ENCODE measurements at regions not wholly inside any gene's neighbourhood (a gene's known extent, or its start where the extent isn't known, plus 50 kb on each side); places are given as distances from the start of the nearest gene placed in this dataset.
A peak's percentile ranks its signal among the peaks of the same experiment; 100 is the strongest.
"Not testable (repeated sequence)": the region's sequence is repeated elsewhere in the genome, so short reads cannot be mapped to it uniquely, and the experiment has no call there.

DNA sequence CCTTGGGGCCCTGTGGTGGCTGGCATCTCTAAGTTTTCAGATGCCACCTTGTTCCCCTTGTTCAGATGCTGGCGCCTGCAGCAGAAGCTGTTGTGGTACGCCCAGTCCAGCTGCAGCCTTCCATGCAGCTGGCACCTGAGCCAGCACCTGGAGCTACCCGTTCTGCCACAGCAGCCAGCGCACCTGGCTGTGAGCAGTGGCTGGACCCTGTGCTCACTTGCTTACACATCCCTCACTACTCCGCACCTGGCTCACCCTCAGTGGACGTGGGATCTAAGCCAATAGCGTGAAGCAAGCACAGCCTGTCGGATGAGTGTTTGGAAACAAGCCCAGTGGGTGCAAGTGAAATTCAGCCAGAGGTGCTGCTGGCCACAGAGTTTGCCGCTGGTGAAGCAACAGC is 607.5 kb upstream of the BCHE start:
- ChIA-PET POLR2A (no interaction called here), CTCF (no interaction called here)
- no peak for DNase-seq (ENCODE audit: extremely low spot score)
- no peak for TF ChIP-seq ARNT (IDR thresholded peaks at IDR 0.05)
- TF ChIP-seq HDGF (IDR thresholded peaks at IDR 0.05; ENCODE audit: borderline replicate concordance), result no peak
- no peak for TF ChIP-seq FOXK2 (IDR thresholded peaks at IDR 0.05)
- TF ChIP-seq NFRKB (IDR thresholded peaks at IDR 0.05), result no peak
- TF ChIP-seq SUZ12 (IDR thresholded peaks at IDR 0.05), result no peak
- TF ChIP-seq LEF1 (IDR thresholded peaks at IDR 0.05; ENCODE audit: borderline replicate concordance), result no peak
- TF ChIP-seq FOXA1 (IDR thresholded peaks at IDR 0.05), result no peak
- TF ChIP-seq L3MBTL2 (conservative IDR thresholded peaks at IDR 0.05), result no peak
- TF ChIP-seq ZNF384 (IDR thresholded peaks at IDR 0.05), result no peak
- no peak for TF ChIP-seq TARDBP (IDR thresholded peaks at IDR 0.05)
- TF ChIP-seq ELF4 (IDR thresholded peaks at IDR 0.05), result no peak
- no peak for TF ChIP-seq CTBP1 (IDR thresholded peaks at IDR 0.05; ENCODE audit: borderline replicate concordance)
- TF ChIP-seq, protein P1, sequence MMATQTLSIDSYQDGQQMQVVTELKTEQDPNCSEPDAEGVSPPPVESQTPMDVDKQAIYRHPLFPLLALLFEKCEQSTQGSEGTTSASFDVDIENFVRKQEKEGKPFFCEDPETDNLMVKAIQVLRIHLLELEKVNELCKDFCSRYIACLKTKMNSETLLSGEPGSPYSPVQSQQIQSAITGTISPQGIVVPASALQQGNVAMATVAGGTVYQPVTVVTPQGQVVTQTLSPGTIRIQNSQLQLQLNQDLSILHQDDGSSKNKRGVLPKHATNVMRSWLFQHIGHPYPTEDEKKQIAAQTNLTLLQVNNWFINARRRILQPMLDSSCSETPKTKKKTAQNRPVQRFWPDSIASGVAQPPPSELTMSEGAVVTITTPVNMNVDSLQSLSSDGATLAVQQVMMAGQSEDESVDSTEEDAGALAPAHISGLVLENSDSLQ (IDR thresholded peaks at IDR 0.05), result no peak
- TF ChIP-seq BHLHE40 (IDR thresholded peaks at IDR 0.05; ENCODE audit: borderline replicate concordance), result no peak
- no peak for TF ChIP-seq SP1 (IDR thresholded peaks at IDR 0.05)

DNA sequence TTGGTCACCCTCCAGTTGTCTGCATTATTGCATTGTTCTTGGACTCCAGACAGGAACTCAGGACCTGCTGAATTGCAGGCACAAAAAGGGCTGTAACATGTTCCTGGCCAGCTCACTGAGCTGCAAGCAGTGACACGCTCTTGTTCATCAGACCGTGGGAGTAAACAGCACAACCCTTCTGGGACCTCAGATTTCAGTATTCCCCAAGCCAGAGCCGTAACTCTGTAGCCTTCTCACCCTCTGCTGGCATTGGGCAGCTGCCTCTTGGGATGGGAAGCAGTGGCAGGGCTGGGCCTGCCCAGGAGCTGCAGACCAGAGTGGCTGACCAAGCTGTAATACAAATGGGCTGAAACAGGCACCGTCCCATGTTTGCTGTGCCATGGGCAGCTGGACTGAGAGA is 607.1 kb upstream of the BCHE start:
- ChIA-PET CTCF (no interaction called here), POLR2A (no interaction called here)
- DNase-seq (ENCODE audit: extremely low spot score), result no peak
- TF ChIP-seq L3MBTL2 (conservative IDR thresholded peaks at IDR 0.05) (no peak), SP1 (IDR thresholded peaks at IDR 0.05) (no peak), CTBP1 (IDR thresholded peaks at IDR 0.05; ENCODE audit: borderline replicate concordance) (no peak), BHLHE40 (IDR thresholded peaks at IDR 0.05; ENCODE audit: borderline replicate concordance) (no peak), SUZ12 (IDR thresholded peaks at IDR 0.05) (no peak)

DNA sequence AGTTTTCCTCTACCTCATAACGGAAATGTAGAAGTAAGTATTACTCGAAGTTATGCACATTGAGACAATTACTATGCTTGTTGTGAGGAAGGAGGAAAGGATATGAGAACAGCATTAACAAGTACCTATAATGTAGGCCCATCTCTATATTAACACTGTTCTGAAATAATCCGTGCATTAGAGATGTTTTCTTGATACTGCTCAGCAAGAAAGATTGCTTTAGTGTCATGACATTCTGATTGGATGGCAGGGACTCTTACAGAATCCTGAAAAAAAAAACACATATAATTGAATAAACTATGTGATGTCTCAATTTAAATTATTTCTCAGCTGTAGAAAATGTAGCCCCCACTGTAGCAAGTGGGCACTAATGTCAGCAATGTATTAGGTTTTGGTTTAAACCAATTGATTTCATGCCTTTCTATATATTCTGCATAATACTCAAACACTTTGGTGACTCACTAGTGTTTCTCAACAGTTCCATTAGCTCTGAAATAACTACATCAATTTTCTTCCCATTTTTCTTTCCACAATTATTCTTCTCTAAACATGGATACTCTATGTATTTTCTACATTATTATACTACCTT is 598.3 kb upstream of the BCHE start:
- ChIA-PET POLR2A (no interaction called here), CTCF (no interaction called here)
- DNase-seq (ENCODE audit: extremely low spot score), result no peak
- TF ChIP-seq LEF1 (IDR thresholded peaks at IDR 0.05; ENCODE audit: borderline replicate concordance), result no peak
- no peak for TF ChIP-seq FOXM1 (IDR thresholded peaks at IDR 0.05; ENCODE audit: borderline replicate concordance)
- no peak for TF ChIP-seq TARDBP (IDR thresholded peaks at IDR 0.05)
- no peak for TF ChIP-seq NFRKB (IDR thresholded peaks at IDR 0.05)
- no peak for TF ChIP-seq CTBP1 (IDR thresholded peaks at IDR 0.05; ENCODE audit: borderline replicate concordance)
- no peak for TF ChIP-seq SUZ12 (IDR thresholded peaks at IDR 0.05)
- no peak for TF ChIP-seq ZNF384 (IDR thresholded peaks at IDR 0.05)
- no peak for TF ChIP-seq FOXA1 (IDR thresholded peaks at IDR 0.05)
- TF ChIP-seq ELF4 (IDR thresholded peaks at IDR 0.05), result no peak
- no peak for TF ChIP-seq BHLHE40 (IDR thresholded peaks at IDR 0.05; ENCODE audit: borderline replicate concordance)
- TF ChIP-seq, protein P1 (IDR thresholded peaks at IDR 0.05), result no peak
- TF ChIP-seq FOXK2 (IDR thresholded peaks at IDR 0.05), result no peak
- TF ChIP-seq SP1 (IDR thresholded peaks at IDR 0.05), result no peak
- no peak for TF ChIP-seq ARNT (IDR thresholded peaks at IDR 0.05)

DNA sequence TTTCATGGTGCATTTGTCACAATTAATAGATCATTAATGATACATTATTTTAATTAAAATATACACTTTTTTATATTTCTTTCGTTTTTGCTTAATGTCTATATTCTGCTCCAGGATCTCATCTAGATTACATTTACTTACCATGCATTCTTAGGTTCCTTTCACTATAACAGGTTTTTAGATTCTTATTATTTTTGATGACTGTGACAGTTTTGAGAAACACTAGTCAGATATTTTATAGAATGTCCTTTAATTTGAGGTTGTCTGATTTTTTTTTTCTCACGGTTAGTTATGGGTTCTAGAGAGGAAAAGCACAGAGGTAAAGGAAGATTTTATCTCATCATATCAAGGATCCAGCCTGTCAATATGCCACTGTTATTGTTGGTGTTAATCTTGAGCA is 595.8 kb upstream of the BCHE start:
- DNase-seq (ENCODE audit: extremely low spot score), result no peak
- ChIA-PET POLR2A (no interaction called here), CTCF (no interaction called here)
- no peak for TF ChIP-seq LEF1 (IDR thresholded peaks at IDR 0.05; ENCODE audit: borderline replicate concordance)
- TF ChIP-seq HDGF (IDR thresholded peaks at IDR 0.05; ENCODE audit: borderline replicate concordance), result no peak
- TF ChIP-seq CTBP1 (IDR thresholded peaks at IDR 0.05; ENCODE audit: borderline replicate concordance), result no peak
- TF ChIP-seq SUZ12 (IDR thresholded peaks at IDR 0.05), result no peak
- TF ChIP-seq ZNF384 (IDR thresholded peaks at IDR 0.05), result no peak
- no peak for TF ChIP-seq FOXK2 (IDR thresholded peaks at IDR 0.05)
- TF ChIP-seq L3MBTL2 (conservative IDR thresholded peaks at IDR 0.05), result no peak
- TF ChIP-seq, protein P1 (IDR thresholded peaks at IDR 0.05), result no peak
- no peak for TF ChIP-seq FOXA1 (IDR thresholded peaks at IDR 0.05)
- no peak for TF ChIP-seq BHLHE40 (IDR thresholded peaks at IDR 0.05; ENCODE audit: borderline replicate concordance)
- no peak for TF ChIP-seq NFRKB (IDR thresholded peaks at IDR 0.05)
- no peak for TF ChIP-seq SP1 (IDR thresholded peaks at IDR 0.05)
- TF ChIP-seq ARNT (IDR thresholded peaks at IDR 0.05), result no peak
- no peak for TF ChIP-seq ELF4 (IDR thresholded peaks at IDR 0.05)

DNA sequence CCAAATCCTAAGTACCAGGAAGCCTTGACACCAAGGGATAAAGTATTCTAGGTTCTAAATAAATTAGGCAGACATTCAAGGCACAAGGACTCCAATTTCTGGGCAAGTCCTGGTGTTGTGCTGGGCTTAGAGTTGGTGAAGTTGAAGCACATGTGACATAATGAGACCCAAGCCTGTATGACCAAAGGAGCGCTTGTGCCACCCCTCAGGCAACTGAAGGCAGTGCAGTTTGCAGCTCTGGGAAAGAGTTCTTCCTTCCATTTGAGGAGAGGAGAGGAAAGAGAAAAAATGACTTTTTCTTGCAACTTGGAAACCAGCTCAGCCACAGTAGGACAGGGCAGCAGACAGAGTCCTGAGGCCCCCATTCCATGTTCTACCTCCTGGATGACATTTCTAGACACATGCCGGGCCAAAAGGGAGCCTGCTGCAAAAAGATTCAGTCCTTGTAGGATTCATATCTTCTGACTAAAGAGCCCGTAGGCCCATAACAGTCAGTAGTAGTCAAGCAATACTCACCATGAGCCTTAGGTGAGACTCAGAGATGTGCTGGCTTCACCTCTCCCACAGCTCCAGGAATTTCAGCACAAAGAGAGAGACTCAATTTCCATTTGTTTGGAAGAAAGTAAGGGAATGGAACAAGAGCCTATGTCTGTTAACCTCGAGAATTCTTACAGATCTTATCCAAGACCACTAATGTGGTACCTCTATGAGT is 588.8 kb upstream of the BCHE start:
- ChIA-PET POLR2A (no interaction called here), CTCF (no interaction called here)
- TF ChIP-seq FOXA1 (IDR thresholded peaks at IDR 0.05) (no peak), SP1 (IDR thresholded peaks at IDR 0.05) (no peak)
- peak; percentile 4 for DNase-seq (ENCODE audit: extremely low spot score)

DNA sequence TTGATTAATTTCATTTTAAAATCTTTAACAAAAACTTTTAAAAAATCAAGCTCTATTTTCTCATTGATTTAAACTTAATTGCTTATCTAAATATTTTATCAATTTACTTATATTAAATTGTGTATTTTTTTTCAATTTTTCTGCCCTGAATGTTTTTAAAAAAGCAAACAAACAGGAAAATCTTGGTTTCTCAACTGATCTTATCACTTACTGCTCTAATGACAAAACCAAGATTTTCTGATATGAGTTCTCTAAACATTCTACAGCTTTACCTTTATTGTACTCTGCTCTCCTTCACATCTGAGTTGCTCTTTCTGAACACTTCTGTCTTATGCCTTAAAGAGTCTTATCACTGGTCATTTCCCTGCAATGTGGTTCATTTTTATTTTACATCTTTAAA is 587.8 kb upstream of the BCHE start:
- no peak for TF ChIP-seq FOXM1 (IDR thresholded peaks at IDR 0.05; ENCODE audit: borderline replicate concordance)
- TF ChIP-seq ARNT (IDR thresholded peaks at IDR 0.05), result no peak
- ChIA-PET POLR2A (no interaction called here), CTCF (interaction anchor here (0.6 kb wide), 1 partner anchor 14 kb away, joined by 5 read pairs; no protein-coding TSS in a partner anchor)
- no peak for DNase-seq (ENCODE audit: extremely low spot score)

DNA sequence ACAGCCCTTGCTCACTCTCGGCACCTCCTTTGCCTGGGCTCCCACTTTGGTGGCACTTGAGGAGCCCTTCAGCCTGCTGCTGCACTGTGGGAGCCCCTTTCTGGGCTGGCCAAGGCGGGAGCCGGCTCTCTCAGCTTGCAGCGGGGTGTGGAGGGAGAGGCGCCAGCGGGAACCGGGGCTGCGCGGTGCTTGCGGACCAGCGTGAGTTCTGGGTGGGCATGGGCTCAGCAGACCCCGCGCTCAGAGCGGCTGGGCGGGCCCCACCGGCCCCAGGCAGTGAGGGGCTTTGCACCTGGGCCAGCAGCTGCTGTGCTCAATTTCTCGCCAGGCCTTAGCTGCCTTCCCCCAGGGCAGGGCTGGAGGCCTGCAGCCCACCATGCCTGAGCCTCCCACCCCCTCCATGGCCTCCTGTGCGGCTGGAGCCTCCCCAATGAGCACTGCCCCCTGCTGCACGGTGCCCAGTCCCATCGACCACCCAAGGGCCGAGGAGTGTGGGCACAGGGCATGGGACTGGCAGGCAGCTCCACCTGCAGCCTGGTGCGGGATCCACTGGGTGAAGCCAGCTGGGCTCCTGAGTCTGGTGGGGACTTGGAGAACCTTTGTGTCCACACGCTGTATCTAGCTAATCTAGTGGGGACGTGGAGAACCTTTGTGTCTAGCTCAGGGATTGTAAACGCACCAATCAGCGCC is 586.7 kb upstream of the BCHE start:
- POLR2A ChIA-PET; CTCF ChIA-PET; DNase-seq (ENCODE audit: extremely low spot score): not testable (repeated sequence)
